ENCODE measurements at regions not wholly inside any gene's neighbourhood (a gene's known extent, or its start where the extent isn't known, plus 50 kb on each side); places are given as distances from the start of the nearest gene placed in this dataset.
"Not testable (repeated sequence)": the region's sequence is repeated elsewhere in the genome, so short reads cannot be mapped to it uniquely, and the experiment has no call there.

DNA sequence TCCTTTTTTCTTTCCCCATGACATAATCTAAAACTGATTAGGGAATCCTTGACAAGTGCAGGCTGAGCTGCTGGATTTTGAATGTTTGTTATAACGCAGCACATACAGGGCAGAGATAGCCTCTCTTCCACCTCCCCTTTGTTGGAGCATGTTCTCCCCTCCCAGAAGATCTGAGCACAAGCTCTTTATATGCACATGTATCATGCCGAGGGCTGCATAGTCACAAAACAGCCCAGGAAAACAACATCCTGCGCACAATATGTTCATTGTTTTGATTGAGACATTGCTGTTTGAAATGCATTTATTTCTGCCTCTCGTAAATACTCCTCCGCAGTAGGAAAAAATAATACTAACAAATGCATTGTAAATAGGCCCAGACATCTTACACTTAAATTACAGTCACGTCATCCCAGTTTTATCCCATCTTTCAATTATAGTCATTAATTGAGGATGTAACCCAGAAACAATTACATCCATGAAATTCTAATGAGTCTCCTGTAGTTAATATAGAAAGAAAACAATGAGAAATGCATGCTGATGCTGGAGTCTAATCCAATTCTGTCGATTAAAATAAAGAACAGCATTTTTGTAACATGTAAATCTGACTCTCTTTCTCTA is 401.8 kb downstream of the BTG1 start:
- H3K4me1 ChIP-seq (ENCODE audit: insufficient read depth, low read length), result peaks cover 13% of the 10 kb centered on the region
- no peaks in the 10 kb centered on the region for H4K20me1 ChIP-seq (ENCODE audit: insufficient read depth, low read length)
- ATAC-seq (ENCODE audit: insufficient read depth, low read depth), result no peak
- H3K27ac ChIP-seq (ENCODE audit: low read length), result no peak overlapping the region
- H3K36me3 ChIP-seq (ENCODE audit: insufficient read depth, low read length), result no peaks in the 10 kb centered on the region
- H3K9ac ChIP-seq (ENCODE audit: low read depth, low read length), result no peak overlapping the region
- H3K9me3 ChIP-seq (ENCODE audit: insufficient read depth, low read length, severe bottlenecking), result no peaks in the 10 kb centered on the region
- no peak for DNase-seq
- TF ChIP-seq CTCF (IDR thresholded peaks at IDR 0.05; ENCODE audit: borderline replicate concordance, extremely low read depth, low read length, poor library complexity, severe bottlenecking), result no peak
- no peak for TF ChIP-seq EZH2 (IDR thresholded peaks at IDR 0.05; ENCODE audit: borderline replicate concordance, low read depth, low read length, severe bottlenecking)
- peak overlapping the region; percentile 54 for H2AFZ ChIP-seq (ENCODE audit: low read depth, low read length)
- no peak overlapping the region for H3K4me2 ChIP-seq (ENCODE audit: insufficient read depth, low read length)
- H3K4me3 ChIP-seq (ENCODE audit: low read depth in 1 of 2, low read length in 2 of 2), result no peak overlapping the region
- no peaks in the 10 kb centered on the region for H3K27me3 ChIP-seq (ENCODE audit: insufficient read depth, low read length, poor library complexity)
- H3K79me2 ChIP-seq (ENCODE audit: insufficient read depth, low read length), result no peaks in the 10 kb centered on the region

DNA sequence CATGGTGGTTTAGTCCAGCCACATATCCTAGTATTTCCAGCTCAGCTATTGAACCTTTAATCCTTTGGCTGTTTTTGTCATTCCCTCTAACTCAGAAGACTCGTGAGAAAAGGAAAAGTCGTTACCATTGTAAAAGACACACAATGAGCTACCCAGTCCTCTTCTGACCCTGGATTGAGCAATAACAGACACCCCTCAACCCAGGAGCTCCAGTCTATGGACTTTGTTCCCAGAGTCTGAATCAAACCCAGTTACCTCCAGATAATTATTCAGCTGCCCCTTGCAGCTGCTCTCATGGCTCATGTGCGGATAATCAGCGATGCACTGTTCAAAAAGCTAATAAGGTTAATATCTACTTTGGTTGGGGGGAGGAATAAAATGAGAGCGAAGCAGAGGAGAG is 402.4 kb downstream of the BTG1 start:
- Histone ChIP-seq H4K20me1 (ENCODE audit: insufficient read depth, low read length) (no peaks in the 10 kb centered on the region), H3K4me3 (ENCODE audit: low read depth in 1 of 2, low read length in 2 of 2) (no peak overlapping the region), H3K9ac (ENCODE audit: low read depth, low read length) (no peak overlapping the region), H3K9me3 (ENCODE audit: insufficient read depth, low read length, severe bottlenecking) (no peaks in the 10 kb centered on the region), H3K36me3 (ENCODE audit: insufficient read depth, low read length) (no peaks in the 10 kb centered on the region), H2AFZ (ENCODE audit: low read depth, low read length) (0 out of 2 replicates have a peak overlapping the region, but pooled peaks have one; percentile 3), H3K27me3 (ENCODE audit: insufficient read depth, low read length, poor library complexity) (no peaks in the 10 kb centered on the region), H3K4me1 (ENCODE audit: insufficient read depth, low read length) (peaks cover 13% of the 10 kb centered on the region), H3K4me2 (ENCODE audit: insufficient read depth, low read length) (no peak overlapping the region), H3K27ac (ENCODE audit: low read length) (no peak overlapping the region), H3K79me2 (ENCODE audit: insufficient read depth, low read length) (no peaks in the 10 kb centered on the region)
- DNase-seq, result no peak
- no peak for TF ChIP-seq EZH2 (IDR thresholded peaks at IDR 0.05; ENCODE audit: borderline replicate concordance, low read depth, low read length, severe bottlenecking)
- TF ChIP-seq CTCF (IDR thresholded peaks at IDR 0.05; ENCODE audit: borderline replicate concordance, extremely low read depth, low read length, poor library complexity, severe bottlenecking), result no peak
- no peak for ATAC-seq (ENCODE audit: insufficient read depth, low read depth)

- ATAC-seq (ENCODE audit: insufficient read depth, low read depth), result no peak
Measured at GRCh38 chr12:91741932-91742331, 403.7 kb downstream of the BTG1 start.

GRCh38 chr12:91733846-91734245 is 411.8 kb downstream of the BTG1 start:
- H2AFZ ChIP-seq (ENCODE audit: low read depth, low read length); H3K79me2 ChIP-seq (ENCODE audit: insufficient read depth, low read length); H3K9ac ChIP-seq (ENCODE audit: low read depth, low read length); H3K27ac ChIP-seq (ENCODE audit: low read length); H3K4me3 ChIP-seq (ENCODE audit: low read depth in 1 of 2, low read length in 2 of 2); H3K27me3 ChIP-seq (ENCODE audit: insufficient read depth, low read length, poor library complexity); DNase-seq; H3K9me3 ChIP-seq (ENCODE audit: insufficient read depth, low read length, severe bottlenecking); H3K36me3 ChIP-seq (ENCODE audit: insufficient read depth, low read length); ATAC-seq (ENCODE audit: insufficient read depth, low read depth); H4K20me1 ChIP-seq (ENCODE audit: insufficient read depth, low read length); H3K4me1 ChIP-seq (ENCODE audit: insufficient read depth, low read length); H3K4me2 ChIP-seq (ENCODE audit: insufficient read depth, low read length): not testable (repeated sequence)

More at GRCh38 chr12:91741932-91742331, 403.7 kb downstream of the BTG1 start:
- Histone ChIP-seq H3K4me3 (ENCODE audit: low read depth in 1 of 2, low read length in 2 of 2) (no peak overlapping the region), H3K27me3 (ENCODE audit: insufficient read depth, low read length, poor library complexity) (no peaks in the 10 kb centered on the region), H3K9ac (ENCODE audit: low read depth, low read length) (no peak overlapping the region), H3K27ac (ENCODE audit: low read length) (no peak overlapping the region), H3K79me2 (ENCODE audit: insufficient read depth, low read length) (no peaks in the 10 kb centered on the region), H3K36me3 (ENCODE audit: insufficient read depth, low read length) (no peaks in the 10 kb centered on the region), H3K4me2 (ENCODE audit: insufficient read depth, low read length) (no peak overlapping the region), H2AFZ (ENCODE audit: low read depth, low read length) (no peak overlapping the region; the same call in 1 of the 2 replicates), H3K4me1 (ENCODE audit: insufficient read depth, low read length) (peaks cover 13% of the 10 kb centered on the region), H4K20me1 (ENCODE audit: insufficient read depth, low read length) (no peaks in the 10 kb centered on the region), H3K9me3 (ENCODE audit: insufficient read depth, low read length, severe bottlenecking) (no peaks in the 10 kb centered on the region)
- TF ChIP-seq CTCF (IDR thresholded peaks at IDR 0.05; ENCODE audit: borderline replicate concordance, extremely low read depth, low read length, poor library complexity, severe bottlenecking) (no peak), EZH2 (IDR thresholded peaks at IDR 0.05; ENCODE audit: borderline replicate concordance, low read depth, low read length, severe bottlenecking) (no peak)
- DNase-seq, result no peak
